HG03175 (cell line): ENCODE measurements at regions not wholly inside any gene's neighbourhood (a gene's known extent, or its start where the extent isn't known, plus 50 kb on each side); places are given as distances from the start of the nearest gene placed in this dataset.
A peak's percentile ranks its signal among the peaks of the same experiment; 100 is the strongest.
"Not testable (repeated sequence)": the region's sequence is repeated elsewhere in the genome, so short reads cannot be mapped to it uniquely, and the experiment has no call there.

Source experiments
- ATAC-seq: cut with Tn5 transposase; IDR thresholded peaks from one replicate; pipeline ENCODE4 v1.9.1; 2021; ENCODE audit warnings: mild to moderate bottlenecking, moderate library complexity; ENCODE audit not compliant: unreplicated experiment

DNA sequence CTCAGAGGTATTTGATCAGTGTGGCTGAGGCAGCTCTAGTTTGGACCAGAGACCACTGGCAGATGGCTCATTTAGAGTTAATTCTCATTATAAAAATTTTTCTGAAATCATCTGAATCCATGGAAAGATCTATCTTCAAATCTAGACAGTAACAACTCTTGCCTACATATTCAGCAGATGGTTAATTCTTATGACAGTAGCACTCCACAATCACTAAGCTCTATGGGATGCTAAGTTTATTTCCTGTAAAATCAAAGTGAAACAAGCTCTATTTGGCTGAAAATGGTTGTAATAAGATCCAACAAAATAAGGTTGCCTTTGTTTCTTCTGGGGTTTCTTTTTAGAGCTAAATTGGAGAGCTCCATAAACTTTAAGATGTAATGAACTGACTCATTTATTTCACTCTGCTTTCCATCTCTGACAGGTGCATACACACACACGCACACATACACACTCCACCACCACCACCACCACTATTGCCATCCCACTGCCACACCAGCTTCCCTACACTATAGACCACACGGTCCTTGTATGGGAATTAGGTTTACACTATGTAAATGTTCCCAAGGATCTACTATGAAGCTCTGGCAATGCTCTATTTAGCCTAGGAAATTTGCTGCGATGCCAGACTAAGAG lies 293.1 kb downstream of the RPAP3 start:
- no peak for ATAC-seq

DNA sequence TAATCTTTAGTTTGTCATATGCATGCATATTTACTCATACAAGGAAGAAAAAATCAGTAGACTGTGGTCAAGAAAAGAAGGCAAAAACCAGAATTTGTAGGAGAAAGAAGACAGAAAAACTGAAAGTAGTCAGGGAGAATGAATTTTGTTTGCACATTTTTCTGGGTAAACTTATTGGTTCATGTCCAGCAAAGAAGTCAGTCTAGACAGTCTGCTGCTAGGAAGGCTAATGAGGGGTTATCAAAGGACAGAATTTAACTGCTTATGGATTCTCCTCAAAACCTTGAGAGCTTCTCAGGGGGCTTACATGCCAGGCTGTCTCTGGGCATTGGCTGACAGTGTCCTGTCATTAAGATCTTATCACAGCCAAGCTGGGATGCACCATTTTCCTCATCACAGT lies 293.9 kb downstream of the RPAP3 start:
- ATAC-seq: no peak

DNA sequence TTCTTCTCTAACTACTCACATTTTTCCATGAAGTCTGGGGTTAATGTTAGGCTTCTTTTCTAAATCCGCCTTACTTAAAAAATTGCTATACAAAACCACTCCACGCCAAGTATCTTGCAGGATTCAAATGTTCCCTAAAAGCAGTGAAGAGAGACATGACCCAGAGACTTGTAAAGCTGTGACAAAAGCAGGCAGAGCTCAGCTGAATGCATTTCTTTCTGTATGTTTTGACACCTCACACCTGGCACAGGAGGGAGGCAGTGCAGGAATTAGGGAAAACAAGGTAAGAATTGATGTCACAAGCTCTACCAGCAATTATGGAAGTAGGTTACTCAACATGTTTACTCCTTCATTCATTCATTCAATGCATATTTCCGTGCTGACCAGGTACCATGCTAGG lies 295.0 kb downstream of the RPAP3 start:
- ATAC-seq: no peak

DNA sequence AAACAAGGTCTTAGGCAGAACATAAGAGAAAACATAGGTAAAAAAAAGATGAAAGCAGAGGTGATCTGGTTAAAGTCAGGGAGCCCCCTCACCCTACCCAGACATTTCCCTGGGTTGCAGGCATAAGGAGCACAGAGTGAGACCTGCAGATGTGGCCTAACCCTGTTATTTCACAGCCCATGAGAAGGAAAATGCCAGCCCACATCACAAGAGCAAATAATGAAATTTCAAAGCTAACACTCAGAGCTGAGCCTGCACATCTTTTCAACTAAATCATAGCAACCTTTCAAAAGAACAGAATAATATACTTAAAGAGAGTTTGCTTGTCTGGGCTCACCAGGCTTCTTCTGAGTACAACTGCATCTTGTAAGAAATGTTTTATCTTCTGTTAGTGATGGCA lies 295.4 kb downstream of the RPAP3 start:
- ATAC-seq: no peak

DNA sequence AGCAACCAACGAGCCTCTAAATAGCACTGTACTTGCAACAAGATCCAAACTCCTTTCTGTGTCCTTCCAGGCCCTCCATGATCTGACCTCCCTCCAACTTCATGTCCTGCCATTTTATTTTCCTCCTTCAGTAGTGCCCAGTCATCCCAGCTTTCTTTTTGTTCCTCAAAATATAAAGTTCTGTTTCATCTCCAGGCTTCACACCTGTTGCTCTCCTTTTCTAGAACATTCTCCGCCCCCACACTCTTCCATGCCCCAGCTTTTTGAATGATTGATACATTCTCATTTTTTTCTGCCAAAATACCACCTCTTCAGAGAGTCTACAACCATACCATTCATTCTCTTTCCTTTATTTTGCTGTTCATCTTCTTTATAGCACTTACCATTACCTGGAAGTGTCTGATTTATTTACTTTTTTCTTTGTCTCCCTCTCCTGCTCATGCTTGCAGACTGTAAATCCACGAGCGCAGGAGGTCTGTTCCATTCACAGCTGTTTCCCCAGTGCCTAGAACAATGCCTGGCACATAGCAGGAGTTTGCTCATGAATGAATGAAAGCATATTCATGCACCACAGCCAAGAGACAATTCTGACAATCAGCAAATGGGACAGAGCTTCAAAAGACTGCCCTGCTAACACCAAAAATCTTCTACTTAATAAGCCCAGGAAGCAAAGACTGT lies 296.4 kb downstream of the RPAP3 start:
- ATAC-seq: no peak

DNA sequence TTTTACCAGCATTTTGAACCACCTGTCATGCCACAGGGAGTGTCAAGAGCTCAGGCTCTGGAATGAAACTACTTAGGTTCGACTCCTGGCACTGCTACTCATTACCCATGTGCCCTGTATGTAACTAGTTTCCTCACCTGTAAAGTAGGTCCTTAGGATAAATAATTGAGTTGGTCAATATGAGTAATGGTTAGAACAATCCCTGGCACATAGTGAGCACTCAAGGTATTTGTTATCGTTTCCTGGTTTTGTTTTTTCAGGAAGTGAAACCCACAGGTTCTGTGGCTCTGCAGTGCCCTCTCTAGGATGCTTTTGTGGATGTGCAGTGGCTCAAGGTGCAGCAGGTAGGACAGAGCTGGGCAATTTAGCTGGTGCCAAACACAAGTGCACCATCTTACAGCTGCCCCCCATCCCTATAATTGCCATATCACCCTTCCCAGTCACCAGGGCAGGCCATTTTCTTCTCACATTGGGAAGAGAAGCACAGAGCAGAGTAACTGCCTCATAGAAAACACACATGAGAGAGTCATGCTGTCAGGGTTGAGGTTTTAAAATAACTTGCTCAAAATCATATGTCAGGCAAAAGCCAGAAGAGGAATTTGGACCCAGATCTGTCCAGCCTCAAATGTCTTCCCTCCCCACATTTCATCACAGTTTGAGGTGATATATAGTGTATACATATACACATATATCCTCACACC lies 297.5 kb downstream of the RPAP3 start:
- ATAC-seq: peak; percentile 93

DNA sequence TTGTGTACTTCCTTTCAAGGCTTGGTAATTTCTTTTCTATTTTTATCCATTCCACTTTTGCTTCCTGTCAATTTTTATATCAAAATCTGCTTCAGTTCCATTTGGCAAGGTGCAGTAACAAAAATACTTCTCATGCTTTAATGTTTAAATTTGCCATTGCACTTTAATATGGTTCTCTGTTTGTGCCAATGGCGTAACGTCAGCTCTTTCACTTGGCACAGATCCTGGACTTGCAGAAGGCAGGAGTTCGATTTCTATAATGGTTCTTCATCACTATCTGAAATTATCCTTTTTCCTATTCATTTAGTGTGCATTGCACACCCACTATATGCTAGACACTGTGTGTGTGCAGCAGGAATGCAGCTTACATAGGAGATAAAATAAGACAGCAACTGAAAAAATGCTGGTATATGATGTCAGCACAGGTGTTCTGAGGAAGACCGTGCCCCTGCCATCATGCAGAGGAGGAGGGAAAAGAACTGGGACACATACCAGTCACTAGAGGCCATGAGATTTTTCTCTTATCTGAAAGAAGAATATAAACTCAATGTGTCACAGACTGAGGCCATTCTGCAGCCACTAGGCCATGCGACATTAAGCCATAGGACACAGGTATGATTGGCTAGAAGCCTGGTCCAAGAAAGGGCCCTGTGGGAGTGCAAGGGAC lies 298.2 kb downstream of the RPAP3 start:
- ATAC-seq: peak; percentile 7

DNA sequence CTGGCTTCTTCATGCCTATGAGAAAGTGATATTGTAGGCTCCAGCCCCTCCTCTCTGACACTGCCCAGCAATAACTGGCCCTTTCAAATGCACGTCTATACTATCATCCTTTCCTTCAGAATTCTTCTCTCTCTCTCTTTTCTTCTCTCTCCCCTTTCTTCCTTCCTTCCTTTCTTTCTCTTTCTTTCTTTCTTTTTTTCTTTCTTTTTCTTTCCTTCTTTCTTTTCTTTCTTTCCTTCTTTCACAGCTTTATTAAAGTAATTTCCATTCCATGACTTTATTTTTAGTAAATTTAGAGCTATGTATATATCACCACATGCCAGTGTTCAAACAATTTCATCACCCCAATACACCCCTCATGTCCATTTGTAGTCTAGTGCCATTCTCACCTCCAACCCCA lies 302.1 kb downstream of the RPAP3 start:
- ATAC-seq: no peak

DNA sequence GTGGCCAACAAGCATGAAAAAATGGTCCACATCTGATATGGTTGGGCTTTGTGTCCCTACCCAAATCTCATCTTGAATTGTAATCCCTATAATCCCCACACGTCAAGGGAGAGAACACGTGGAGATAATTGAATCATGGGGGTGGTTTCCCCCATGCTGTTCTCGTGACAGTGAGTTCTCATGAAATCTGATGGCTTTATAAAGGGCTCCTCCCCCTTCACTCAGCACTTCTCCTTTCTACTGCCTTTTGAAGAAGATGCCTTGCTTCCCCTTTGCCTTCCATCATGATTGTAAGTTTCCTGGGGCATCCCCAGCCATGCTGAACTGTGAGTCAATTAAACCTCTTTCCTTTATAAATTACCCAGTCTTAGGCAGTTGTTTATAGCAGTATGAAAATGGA lies 304.6 kb downstream of the RPAP3 start:
- not testable (repeated sequence) for ATAC-seq

DNA sequence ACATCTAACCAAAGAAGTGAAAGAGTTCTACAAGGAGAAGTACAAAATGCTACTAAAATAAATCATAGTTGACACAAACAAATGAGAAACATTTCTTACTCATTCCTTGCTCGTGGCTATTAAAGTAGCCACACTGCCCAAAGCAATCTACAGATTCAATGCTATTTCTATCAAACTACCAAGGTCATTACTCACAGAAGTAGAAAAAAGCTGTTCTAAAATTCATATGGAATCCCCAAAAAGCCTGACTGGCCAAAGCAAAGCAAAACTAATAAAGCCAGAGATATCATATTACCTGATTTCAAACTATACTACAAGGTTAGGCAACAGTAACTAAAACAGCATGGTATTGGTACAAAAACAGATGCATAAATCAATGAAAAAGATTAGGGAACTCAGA lies 305.6 kb downstream of the RPAP3 start:
- ATAC-seq: no peak

DNA sequence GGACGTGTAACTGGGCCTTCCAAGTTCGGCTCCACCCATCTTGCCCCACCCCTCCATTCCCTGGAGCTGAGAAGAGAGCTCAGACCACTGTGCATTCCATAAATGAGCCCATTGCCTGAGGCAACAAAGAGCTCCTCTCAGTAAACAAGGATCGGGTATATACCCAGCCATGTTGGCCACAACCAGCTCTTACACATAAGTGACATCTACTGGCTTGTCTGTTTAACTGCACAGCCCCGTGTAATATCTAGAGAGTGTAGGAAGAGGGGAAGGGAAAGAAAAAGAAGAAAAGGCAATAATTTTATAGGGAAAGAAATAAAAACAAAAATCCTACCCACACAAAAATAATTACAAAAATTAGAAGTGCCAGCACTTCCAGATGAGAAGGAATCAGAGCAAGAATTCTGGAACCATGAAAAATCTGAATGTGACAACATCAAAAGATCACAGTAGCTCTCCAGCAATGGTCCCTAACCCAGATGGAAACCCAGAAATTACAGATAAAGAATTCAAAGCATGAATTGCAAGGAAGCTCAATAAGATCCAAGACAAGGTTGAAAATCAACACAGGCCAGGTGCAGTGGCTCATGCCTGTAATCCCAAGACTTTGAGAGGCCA lies 308.1 kb downstream of the RPAP3 start:
- ATAC-seq: peak; percentile 60

DNA sequence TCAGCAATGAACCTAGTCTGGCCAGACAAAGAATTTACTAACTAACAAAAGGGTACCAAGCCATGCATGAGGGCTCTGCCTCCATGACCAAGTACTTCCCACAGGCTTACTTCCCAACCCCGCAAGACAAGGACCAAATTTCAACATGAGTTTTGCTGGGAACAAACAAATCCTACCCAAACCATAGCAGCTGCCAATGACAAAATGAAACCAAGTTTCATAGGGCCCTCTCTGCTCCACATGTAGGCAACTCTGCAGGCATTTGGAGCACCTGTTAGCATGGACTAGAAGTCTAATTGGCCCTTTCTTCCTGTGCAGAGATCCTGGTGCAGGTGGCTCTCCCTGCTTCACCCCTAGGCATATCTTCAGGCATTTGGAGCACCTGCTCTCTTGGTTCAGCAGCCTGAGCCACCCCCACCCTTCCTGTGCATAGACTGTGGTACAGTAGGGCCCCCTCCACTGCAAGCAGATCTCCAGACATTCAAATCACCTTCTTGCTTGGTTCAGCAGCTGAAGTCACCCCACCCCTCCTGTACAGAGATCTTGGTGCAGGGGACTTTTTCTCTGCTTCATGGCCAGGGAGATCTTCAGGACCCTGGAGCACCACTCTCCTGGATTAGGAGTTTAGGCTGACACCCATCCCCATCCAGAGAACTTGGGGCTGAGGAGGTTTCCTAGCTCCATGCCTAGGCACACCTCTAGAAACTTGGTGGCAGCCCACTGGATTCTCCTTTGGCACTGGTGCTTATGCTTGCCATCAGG lies 308.7 kb downstream of the RPAP3 start:
- ATAC-seq: no peak

DNA sequence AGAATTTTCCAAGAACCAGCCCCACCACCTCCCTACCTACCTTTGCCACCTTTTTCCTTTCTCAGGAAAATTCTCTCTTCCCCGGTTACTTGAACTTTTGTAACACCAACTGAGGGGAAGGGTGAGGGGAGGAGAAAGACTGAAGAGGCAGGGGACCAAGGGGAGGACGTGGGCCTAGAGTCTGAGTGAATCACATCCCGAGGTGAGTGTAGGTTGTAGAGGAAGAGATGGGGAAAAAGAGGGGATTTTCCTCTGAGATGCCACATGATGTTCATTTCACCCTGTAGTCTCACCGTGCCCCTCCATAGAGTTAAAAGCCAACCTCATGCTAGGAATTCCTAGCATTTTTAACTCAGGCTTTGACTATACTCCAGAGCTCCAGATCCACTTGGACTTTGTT lies 311.8 kb downstream of the RPAP3 start:
- no peak for ATAC-seq

DNA sequence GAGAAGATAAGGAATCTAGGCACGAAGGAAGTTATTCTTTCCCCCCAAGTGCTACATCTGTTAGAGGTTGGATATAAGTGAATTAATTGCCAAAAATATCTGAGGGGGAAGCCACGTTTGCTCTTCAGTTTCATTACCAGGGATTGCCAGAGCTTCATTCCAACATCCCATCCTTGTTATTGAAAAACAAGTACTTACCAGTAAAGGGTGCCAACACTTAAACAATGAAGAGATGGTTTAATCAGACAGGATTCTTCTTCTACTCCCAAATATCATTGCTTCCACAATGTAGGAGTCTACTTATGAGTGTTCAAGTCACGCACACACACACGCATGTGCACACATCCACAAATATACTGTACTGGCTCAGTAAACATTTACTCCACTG lies 312.4 kb downstream of the RPAP3 start:
- no peak for ATAC-seq

DNA sequence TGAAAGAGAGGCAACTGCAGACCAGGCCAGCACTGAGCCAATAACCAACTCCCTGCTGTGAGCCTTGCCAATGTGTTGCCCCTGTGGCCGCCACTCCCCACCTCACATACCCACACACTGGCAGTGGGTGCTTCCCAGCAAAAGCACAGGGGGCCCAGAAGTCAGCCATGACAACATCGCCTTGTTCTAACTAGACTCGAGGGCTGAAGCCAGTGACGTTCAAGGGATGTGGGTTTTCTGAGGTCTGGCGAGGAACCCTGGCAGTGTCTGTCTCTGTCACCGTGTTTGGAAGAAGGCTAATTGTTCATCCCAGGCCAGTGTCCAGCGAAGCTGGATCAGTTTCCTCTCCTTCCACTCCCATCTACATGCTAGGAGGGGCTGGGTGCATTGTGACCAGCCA lies 311.8 kb upstream of the AMIGO2 start:
- ATAC-seq: no peak

DNA sequence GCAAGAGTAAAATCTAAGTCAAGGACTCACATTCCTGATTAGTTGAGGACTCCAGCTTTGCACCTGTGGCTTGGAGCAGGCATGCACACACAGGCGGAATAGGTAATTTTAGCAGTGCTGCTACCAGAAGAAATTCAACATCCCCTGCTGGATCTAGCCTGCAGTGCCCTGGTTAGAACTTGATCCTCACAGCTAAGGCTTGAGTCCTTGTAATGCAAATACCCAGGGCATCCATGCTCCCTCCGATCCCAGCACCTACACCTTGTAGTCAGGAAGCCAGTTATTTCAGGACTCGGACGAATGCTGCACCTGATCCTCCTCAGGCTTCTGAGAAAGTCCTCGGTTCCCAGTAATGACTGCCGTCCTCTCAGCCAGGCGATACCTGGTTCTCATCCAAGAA lies 309.0 kb upstream of the AMIGO2 start:
- no peak for ATAC-seq

DNA sequence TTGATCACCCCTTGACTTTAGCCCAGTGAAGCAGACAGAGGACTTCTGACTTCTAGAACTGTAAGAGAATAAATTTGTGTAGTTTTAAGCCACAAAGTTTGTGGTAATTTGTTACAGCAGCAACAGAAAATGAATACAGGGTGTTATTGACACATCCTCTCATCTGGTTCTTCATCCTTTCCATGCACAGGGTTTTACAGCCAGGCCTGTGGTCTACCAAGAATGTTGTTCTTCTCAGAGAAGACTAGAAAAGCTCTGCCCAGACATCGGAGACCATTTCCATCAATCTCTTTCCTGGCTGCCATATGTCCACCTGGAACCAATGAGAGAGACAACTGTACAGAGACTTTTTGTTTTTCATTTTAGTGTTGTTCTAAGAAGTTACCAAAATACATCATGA lies 308.2 kb upstream of the AMIGO2 start:
- ATAC-seq: no peak

DNA sequence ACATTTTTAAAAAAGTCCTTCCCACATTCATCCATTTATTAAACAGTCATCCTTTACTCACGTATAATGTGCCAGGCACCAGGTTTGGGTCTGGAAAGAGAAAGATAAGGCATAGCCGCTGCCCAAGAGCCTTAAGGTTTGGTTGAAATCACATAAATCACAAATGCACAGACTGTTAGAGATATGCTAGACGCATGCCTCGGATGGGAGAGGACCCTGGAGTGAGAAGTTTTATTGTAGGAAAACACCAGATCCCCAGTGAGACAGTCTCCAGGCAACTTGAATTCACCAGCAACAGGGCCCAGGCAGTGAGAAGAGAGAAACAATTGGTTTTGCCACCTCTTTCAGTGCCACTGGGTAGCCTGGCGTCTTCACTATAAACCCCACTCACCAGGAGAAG lies 305.9 kb upstream of the AMIGO2 start:
- no peak for ATAC-seq

DNA sequence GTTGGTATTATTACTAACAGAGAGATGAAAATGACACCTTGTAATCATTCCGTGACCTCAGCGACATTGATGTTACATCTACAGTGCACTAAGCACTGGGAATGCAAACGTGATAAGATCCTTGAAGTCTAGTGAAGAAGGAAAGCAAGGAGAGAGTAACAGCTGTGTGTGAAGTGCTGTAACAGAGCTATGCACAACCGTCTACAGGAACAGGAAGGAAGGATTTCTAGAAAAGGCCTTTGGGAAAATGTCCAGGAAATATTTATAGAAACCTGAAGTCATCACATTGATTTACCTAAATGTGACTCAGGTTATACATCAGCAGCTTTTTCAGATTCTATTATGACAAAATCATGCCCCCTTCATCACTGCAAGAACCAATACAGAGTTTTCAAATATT lies 304.2 kb upstream of the AMIGO2 start:
- no peak for ATAC-seq

DNA sequence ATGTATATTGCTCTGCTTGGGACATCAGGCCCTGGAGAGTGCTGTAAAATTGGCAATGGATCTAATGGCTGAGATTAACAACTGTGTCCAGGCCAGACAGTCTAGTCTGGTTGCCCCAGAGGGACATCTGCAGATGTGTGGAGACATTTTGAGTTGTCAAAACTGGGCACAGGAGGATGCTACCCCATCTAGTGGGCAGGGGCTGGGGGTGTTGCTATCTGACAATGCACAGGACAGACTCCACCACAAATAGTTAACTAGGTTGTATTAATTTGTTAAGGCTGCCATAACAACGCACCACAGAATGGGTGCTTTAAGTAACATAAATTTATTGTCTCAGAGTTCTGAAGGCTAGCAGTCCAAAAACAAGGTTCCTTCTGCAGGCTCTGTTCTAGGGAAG lies 302.5 kb upstream of the AMIGO2 start:
- ATAC-seq: no peak

DNA sequence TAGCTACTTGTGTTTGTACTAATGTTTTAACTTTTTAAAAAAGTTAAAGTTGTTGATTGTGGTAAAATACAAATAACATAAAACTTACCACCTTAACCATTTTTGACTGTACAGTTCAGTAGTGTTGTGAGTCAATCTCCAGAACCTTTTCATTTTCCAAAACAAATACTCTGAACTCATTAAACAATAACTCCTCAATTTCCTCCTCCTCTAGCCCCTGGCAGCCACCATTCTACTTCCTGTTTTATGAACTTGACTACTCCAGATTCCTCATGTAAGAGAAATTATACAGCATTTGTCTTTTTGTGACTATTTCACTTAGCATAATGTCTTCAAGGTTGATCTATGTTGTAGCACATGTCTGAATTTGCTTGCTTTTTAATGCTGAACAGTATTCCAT lies 299.1 kb upstream of the AMIGO2 start:
- ATAC-seq: no peak
